A549 (cell line): ENCODE measurements at regions not wholly inside any gene's neighbourhood (a gene's known extent, or its start where the extent isn't known, plus 50 kb on each side); places are given as distances from the start of the nearest gene placed in this dataset.

Experiments used
- CEBPB ChIP-seq, 2 experiments: fragments of >200 bp in 1 of 2; sonication (Bioruptor Twin) in 1 of 2; formaldehyde crosslinking in 1 of 2; IDR thresholded peaks; 2 replicates each; pipeline ENCODE4 v1.6.1; 2012 to 2016
- CTCF ChIP-seq: fragments of >200 bp; sonication (Bioruptor Twin); formaldehyde crosslinking; IDR thresholded peaks from 3 replicates; pipeline ENCODE4 v1.5.1; 2016
- ELK1 ChIP-seq: fragments of 150-350 bp; IDR thresholded peaks from 2 replicates; pipeline ENCODE4 v1.6.1; 2014; ENCODE audit warnings: low read depth, mild to moderate bottlenecking, low read length
- EP300 ChIP-seq, 2 experiments: fragments of >200 bp; sonication (Bioruptor Twin); formaldehyde crosslinking; IDR thresholded peaks; 2 replicates in 1 of 2; 3 replicates in 1 of 2; pipeline ENCODE4 v1.6.1; 2016 to 2017
- NFE2L2 ChIP-seq: fragments of 150-350 bp; conservative IDR thresholded peaks from 2 replicates; pipeline ENCODE4 v1.6.1; 2014; ENCODE audit warnings: low read length
- NR3C1 ChIP-seq: fragments of >200 bp; sonication (Bioruptor Twin); formaldehyde crosslinking; IDR thresholded peaks from 3 replicates; pipeline ENCODE4 v1.6.1; 2017
- PBX3 ChIP-seq: IDR thresholded peaks from 2 replicates; pipeline ENCODE4 v1.6.1; 2012
- PHF8 ChIP-seq: fragments of 200-600 bp; sonication (generic); IDR thresholded peaks from 2 replicates; pipeline ENCODE4 v1.6.1; 2016; ENCODE audit warnings: low read depth, mild to moderate bottlenecking, antibody characterized with exemption, moderate library complexity, borderline replicate concordance
- POLR2A ChIP-seq: IDR thresholded peaks from 2 replicates; pipeline ENCODE4 v1.6.1; 2012; ENCODE audit warnings: mild to moderate bottlenecking, low read length
- RNF2 ChIP-seq: fragments of 200-600 bp; sonication (generic); IDR thresholded peaks from 2 replicates; pipeline ENCODE4 v1.6.1; 2016; ENCODE audit warnings: low read depth, mild to moderate bottlenecking, antibody characterized with exemption, moderate library complexity, borderline replicate concordance
- TF ChIP-seq, protein P1 (sequence below): fragments of >200 bp; sonication (Bioruptor Twin); formaldehyde crosslinking; IDR thresholded peaks from 3 replicates; pipeline ENCODE4 v1.6.1; 2016

GRCh38 chr2:184339966-184340365, 258.4 kb upstream of the ZNF804A start:
- TF ChIP-seq EP300 (IDR thresholded peaks at IDR 0.05) (no peak), CEBPB (IDR thresholded peaks at IDR 0.05) (no peak), CTCF (no peak), RNF2 (no peak), PHF8 (no peak), NR3C1 (no peak), ELK1 (no peak), PBX3 (no peak), POLR2A (no peak), NFE2L2 (no peak)
- TF ChIP-seq, protein P1, sequence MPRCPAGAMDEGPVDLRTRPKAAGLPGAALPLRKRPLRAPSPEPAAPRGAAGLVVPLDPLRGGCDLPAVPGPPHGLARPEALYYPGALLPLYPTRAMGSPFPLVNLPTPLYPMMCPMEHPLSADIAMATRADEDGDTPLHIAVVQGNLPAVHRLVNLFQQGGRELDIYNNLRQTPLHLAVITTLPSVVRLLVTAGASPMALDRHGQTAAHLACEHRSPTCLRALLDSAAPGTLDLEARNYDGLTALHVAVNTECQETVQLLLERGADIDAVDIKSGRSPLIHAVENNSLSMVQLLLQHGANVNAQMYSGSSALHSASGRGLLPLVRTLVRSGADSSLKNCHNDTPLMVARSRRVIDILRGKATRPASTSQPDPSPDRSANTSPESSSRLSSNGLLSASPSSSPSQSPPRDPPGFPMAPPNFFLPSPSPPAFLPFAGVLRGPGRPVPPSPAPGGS = no peak
